ENCODE measurements at regions not wholly inside any gene's neighbourhood (a gene's known extent, or its start where the extent isn't known, plus 50 kb on each side); places are given as distances from the start of the nearest gene placed in this dataset.

GRCh38 chr2:242056785-242057184, 187.3 kb downstream of the RTP5 start:
- TF ChIP-seq POLR2A (IDR thresholded peaks at IDR 0.05) (no peak), CTCF (IDR thresholded peaks at IDR 0.05) (no peak)

Measured in adrenal gland (tissue), 5 donors.